NCI-H128 (cell line): ENCODE measurements at regions not wholly inside any gene's neighbourhood (a gene's known extent, or its start where the extent isn't known, plus 50 kb on each side); places are given as distances from the start of the nearest gene placed in this dataset.

Source experiments
- DNase-seq: peaks from one replicate; lab custom pipeline; 2025; ENCODE audit not compliant: unreplicated experiment; lab: John Stamatoyannopoulos, UW

DNA sequence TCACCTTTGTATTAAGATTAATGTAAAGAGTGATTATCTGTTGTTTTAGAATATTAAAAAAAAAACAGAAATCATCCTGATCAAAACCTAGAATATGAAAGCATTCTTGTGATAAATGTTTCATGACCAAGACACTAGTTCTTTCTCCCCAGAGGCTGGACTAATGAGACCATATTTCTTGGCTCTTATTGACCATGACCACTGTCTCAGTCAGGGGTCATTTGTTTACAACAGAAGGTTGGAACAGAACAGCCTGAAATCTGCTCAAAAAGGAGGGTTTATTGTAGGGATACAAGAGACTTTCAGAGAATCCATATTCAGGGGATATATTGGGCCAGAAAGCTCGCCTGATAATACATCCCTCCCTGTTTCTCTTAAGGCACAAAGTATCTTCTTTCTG is 87.7 kb downstream of the TMEM30B start:
- DNase-seq: no peak

DNA sequence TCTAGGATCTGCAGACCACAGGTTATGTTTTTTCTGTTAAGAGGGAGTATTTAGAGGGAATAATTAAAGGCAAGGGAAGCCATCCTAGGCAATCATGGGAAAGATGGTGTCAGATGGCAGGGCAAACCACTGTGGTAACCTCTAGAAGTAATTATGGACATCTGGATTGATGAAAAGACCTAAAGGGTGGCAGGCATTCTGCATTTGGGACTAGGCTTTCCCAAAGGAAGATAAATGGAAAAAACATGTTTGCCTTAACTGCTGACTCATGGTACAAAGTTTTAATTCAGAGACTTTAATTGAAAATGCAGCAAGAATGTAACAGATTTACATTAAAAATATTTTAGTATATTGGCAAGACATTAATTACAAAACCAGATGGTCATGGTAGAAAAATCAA is 88.1 kb downstream of the TMEM30B start:
- DNase-seq: no peak

DNA sequence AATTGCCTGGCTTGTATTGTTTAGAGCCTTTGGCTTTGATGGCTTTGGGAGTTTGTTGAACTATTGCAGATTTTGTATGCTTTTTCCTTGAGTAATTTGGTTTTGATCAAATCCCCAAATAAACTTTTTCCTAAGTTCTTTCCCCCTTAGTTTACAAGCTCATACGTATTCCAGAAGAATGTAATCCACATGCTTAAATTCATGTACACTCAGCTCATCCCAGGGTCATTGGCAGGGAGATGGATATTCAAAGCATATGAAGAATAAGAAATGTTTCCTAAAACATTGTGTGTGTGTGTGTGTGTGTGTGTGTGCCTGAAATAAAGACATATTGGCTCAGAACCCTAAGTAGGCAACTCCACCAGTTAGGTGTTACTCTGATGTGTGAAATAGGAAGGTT is 89.4 kb downstream of the TMEM30B start:
- DNase-seq: no peak

DNA sequence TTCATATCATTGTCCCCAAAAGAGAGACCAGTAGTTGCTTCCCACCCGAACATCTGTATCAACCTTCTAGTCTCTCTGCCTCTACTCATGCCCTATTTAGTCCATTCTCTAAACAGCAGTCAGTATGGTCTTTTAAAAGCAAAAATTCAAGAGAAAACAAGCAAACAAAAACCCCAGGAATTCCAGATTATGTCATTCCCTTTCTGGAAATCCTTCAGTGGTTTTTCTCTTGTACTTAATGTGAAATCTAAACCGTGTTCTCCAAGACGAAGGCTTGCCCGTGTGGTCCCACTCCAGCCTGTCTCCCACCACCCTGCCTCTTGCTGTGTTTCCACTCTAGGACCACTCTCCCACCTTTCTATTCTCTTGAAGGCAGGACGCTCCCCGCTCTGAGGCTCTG is 90.8 kb downstream of the TMEM30B start:
- DNase-seq: no peak

DNA sequence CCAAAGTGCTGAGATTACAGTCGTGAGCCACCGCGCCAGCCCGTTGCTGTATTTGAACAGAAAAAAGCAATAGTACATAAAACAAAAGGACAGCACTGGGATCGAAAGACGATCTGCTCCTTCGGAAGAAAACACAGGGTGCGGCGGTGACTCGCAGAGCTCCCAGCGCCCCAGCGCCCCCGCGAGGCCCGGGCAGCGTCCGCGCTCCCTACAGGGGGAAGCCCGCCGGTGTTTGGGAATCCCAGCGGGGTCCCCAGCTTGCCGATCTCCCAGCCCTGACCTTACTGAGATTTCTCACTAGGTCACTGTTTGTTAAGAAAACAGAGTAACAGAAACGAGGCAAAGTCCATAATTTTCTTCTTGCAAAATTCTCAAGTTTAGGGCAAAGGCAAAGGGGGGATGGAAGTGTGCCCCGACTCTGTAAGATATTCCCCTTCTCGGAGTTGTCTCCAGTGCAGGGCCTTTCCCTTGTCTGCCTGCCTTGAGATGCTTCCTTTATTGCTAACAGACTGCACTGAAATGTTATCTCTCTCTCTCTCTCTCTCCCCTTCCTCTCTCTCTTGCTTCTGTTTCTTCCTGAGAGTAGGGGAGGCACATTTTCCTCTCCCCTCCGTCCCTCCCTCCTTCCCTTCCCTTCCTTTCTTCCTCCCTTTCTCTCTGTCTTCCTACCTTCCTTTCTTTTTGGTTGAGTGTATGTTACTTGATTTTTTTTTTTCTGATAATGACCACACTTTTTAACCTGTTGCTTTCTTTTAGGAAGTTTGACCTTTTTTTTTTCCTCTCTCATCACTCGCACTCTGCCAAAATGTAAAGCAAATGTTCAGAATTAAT is 91.9 kb downstream of the TMEM30B start:
- no peak for DNase-seq

DNA sequence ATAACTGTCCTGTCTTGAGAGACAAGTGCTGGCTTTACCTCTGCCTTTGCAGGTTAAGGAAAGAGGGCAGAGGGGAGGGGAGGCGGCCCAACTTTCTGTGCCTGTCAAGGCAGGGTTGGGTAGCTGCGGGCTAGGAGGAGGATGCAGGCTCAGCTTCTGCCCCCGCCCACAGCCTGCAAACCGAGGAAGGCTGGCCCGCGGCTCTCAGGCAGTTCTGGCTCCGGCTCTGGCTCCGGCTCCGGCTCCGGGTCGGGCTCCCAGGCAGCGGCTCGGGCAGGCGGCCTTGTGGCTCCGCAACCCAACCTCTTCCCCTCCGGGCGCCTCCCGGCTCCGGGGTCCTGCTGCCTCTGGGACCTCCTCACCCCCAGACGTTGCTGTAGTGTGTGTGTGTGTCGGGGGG is 92.9 kb downstream of the TMEM30B start:
- no peak for DNase-seq

DNA sequence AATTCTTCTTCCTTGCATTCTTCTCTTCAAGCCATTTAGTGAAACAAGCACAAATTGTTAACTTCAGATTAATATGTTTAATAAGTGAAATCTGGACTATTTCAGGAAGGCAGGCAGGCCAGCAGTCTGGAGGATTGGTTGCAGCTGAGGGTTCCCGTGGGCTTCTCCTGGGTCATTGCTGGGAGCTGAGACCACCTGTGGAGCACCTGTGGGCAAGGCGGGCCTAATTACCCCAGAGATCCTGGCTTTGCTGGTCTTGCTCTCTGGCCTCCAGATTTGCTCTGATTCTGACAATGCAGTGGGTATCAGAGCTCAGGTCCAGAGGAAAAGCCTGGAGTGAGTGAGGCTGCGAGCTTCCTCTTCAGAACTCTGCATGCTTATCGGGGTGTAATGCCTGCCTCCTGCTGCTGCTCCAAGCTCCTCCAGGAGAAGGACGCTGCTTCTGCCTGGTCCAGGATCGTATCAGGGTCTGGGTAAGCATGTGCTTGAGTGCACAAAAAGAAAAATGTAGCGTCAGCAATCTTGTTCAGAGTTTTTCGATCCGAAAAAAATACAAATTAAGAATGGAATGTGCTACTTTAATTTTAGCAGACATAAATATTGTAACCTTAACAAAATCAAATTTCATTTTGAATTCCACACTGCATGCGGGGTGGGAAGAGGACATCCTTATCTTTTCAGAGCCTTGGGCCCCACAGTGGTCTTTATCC is 93.8 kb downstream of the TMEM30B start:
- DNase-seq: no peak

DNA sequence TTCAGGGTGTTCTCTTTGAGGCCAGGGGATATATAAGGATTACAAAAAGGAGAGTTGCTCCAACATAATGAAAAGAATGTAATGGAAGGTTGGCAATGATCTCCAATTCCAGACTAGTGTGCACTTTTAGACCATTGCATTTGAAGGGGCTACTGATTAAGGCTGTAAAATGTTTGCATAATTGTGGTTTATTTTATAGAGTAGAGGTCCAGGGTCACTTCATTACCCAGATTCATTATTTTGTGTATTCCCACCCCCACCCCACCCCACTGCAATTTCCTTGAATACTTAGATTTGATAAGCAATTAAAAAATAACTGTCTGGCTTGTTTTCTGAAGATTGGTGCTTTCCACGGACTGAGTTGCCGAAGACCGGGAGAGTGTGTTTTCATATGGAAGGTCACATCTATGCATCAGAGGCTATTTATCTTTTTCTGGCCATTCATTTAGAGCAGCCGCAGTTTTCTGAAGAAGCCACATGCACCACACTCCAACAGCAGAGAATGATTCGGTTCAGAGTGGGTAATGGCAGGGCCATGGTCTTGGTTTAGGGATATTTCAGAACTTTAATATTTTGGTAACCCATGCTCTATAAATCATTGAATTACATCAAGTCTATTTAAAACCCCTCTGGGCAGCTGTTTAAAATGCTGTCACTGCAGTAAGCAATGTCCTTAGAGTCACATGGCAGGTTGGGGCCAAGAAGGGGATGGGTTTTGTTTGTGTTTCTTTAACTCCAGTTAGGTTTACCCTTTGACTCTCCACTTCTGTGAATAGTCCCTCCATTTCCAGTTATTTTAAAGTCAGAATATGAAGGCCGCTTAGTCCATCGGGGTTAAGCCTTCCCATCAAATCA is 94.6 kb downstream of the TMEM30B start:
- no peak for DNase-seq

DNA sequence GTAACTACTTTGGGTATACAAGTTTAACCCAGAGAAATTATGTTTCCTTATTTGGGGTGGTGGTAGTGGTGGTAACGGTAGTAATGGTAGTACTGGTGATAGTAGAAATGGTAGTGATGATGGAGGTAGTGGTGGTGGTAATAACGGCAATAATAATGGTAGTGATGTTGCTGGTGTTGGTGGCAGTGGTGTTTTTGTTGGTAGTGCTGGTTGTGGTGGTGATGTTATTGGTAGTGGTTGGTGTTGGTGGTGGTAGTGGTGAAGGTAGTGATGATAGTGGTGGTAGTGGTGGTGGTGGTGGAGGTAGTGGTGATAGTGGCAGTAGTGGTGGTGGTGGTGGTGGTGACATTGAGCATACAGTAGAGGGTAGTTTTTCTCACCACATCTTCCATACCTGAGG is 95.6 kb downstream of the TMEM30B start:
- DNase-seq: no peak

DNA sequence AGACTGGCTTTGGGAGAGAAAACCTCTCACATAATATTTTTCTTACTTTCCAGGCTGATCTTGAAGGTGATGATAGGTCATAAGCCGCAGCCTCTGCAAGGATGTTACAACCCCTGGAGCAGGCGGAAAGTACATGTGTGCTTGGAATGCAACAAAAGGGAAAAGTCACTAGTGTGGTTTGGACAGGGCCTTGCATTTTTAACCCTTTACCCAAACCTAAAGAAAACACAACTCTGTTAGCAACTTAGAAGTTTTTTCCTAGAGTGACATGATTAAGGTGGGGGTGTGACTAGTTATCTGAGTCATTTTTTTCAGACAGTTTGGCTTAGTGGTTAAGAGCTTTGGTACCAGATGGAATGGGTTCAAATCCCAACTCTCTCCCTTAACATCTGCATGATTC is 97.0 kb downstream of the TMEM30B start:
- no peak for DNase-seq

DNA sequence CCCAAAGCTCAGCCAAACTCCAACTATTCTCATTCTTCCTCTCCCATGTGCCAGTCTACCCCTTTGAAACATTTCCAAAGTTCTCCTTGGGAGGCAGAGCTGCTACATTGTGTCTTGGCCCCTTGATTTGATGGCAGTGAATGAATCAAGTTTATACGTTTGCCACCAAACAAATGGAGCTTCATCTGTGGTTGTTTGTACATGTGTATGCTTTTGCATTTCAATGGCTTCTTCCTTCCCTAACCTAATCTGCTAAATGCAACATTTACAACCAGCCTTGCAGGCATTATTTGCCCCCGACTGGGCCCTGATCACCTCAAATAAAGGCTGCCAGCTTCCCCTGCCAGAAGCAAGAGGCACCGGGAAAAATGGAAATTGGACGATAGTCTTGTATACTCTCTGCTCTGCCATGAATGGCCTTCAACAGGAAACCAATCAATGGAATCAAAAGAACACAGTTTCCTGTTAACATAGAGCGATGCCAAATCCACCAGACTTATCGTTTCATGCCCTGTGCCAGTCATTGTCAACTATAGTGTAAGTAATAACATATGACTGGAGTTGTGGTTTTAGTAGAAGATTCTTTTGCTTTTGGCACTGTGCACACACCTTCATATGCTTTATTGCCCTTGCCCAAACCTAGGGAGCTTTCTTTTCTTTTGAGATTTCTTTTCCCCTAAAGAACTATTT is 97.8 kb downstream of the TMEM30B start:
- DNase-seq: no peak

DNA sequence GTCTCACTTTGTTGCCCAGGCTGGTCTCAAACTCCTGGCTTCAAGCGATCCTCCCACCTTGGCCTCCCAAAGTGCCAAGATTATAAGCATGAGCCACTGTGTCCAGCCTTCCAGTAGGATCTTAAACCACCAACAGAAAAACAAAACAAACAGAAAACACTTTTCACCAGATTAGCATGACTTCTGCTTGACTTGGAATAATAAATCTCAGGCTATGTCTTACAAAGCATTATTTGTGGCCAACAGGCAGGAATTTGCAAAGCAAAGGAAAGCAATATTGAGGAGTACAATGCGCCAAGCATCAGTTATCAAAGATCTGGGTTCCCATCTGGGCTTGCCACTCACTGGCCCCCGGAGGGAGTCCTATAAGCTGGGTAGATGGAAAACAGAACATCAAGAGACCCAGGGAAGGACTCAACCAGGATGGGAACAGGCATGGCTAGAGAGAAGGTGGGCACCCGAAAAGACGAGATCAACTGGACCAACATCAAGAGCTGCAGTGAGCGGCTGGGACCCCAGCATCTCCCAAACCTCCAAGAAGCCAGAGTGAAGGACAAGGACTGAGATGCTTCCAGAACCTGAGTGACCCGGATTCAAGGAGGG is 101.2 kb downstream of the TMEM30B start:
- no peak for DNase-seq

DNA sequence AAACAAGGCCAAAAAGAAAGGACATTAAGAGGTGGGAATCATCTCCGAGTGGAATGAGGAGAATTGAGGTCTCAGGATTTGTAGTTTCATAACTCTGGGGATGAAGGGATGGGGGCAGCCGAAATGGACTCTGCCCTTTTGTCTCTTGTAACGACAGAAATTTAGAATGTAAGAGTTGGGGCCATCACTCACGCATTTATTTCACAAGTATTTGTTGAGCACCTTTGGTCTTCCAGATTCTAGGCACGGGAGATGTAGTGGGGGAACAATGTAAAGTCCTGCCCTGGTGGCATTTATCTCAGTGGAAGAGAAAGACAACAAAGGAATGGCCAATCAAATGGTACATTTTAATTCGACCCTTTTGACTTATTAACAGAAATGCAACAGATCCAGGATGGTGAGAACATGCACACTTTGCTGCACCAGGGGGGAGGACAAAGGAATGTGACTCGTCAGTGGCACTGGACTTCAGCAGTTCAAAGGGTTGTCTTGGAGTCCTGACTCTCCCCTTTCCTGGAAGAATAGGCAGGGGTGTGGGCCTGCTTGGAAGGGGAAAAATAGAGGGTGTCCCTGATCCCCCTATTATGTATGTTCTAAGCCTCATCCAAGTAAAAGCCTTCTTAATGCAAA is 102.0 kb downstream of the TMEM30B start:
- no peak for DNase-seq

DNA sequence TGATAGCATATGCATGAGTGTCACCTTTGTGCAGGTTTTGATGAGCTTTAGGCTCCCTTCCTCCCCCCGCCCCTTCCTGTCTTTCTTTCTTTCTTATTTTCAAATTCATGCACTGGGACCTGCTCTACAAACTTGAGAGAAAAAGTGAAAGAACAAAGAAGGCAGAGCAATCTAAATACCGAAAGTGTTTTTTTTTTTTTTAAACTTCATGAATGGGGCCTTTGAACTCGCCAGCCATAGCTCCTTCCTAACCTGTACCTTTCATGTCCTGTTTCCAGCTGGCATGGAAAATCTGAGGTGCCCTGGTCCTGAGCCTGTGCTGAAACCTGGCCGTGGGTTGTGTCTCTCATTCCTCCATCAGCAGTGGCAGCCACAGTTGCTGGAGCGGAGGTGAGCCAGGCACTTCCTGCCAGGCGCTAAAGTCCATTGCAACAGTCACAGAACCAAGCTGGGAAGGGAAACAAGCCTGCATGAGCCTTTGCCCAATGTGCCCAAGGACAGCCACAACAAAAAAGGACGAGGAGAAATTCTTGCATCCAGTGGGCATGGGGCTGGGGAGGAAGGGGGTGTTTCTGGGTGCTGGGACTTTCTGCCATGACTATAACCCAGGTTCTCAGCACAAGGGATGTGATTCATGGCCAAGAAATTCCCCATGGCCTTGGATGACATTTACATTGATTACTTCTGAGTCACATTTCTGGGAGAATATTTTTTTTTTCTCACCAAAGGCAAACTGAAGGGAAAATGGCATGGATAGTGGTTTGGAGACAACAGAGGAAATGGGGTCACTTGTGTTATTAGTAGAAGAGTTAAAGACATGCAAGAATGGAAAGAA is 102.7 kb downstream of the TMEM30B start:
- no peak for DNase-seq

DNA sequence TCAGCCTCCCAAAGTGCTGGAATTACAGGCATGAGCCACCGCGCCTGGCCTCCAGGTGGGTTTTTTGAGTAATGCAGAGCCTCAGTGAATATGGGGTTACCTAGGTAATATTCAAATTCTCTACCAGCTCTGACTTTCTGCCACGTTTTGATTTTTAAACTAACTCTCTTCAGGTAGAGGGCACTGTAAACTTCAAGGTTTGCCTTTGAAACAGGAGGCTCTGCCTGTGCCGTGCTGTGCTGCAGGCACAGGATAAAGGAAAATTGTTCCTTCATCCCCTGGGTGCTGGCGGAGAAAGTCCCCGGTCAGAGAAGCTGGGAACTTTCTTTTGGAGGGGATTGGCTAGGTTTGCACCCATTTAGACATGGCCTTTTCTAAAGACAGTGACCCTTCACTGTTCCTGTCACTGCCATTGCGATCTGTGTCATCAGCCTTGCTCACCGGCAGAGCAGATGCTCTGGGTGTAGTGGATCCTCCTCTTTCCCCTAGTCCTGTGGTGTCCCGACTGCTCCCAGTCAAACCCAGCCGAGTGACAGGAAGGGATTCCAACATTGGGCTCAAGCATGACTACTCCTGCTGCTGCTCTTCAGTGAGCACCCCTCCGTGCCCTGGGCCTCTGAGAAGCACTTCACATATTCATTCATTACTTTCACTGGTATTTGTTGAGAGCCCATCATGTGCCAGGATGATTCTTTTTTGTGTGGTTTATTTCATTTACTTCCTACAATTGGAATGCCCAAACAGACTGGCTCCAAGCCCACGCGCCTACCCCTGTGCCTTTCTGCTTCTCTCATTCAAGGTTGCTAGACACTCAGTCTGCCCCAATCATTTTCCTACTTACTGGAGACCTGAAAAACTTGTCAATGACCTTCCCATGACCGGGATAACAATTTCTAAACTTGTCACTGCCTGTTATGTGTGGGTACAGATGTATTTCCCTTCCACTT is 103.6 kb downstream of the TMEM30B start:
- DNase-seq: no peak

DNA sequence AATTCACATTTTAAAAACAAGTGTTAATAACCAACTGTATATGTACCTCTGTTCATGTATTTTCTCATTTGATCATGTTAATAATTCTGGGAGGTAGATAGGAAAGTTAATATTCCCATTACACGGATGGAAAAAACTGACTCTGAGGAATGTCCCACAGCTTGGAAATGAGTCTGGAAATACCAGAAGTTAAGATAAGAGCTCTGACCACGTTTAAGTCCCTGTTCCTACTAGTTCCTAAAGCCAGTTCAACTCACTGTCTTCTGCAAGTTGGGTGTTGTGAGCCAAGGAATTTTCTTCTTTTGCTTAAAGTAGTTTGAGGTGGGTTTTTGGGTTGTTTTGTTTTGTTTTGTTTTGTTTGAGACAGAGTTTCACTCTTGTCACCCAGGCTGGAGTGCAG is 104.5 kb downstream of the TMEM30B start:
- DNase-seq: no peak

DNA sequence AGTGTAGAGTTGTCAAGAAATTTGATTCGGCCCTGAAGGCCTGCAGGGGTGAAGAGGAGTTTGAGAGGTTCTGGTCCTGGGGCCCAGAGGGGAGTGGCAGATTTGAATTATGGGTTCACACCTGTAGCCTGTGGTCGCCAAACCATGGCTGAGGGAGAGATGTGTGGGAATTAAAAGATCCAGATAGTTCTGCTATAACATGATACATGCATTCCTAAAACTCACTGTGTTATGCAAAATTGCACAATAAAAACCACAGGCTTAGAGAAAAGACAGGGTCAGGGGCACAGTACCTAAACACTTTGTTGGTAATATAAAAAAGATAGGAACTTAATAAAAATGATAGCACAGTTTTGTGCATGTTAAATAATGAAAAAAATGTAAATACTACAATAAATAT is 106.2 kb downstream of the TMEM30B start:
- DNase-seq: no peak

DNA sequence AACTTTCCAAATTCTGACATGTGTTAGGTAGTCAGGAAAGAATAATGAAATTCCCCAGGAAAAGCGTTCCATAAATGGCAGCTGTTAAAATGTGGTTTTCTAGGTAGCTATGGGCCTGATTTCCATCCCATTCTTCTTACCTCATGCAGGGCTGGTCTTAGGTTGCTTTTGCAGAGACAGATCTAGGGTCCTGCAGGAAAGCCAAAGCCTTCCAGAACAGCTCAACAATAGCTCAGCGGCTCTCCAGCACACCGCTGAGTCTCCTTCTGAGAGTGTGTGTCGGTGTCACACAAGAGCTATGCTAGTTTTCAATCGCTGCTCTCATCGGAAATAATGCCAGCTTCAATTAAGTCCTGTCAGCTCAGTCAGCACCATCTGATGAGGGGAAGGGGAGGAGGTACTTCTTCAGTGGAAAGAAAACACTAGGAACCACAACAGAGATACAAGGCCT is 106.7 kb downstream of the TMEM30B start:
- DNase-seq: no peak
